Right ventricle myocardium inferior (tissue), 1 donor: ENCODE measurements at regions not wholly inside any gene's neighbourhood (a gene's known extent, or its start where the extent isn't known, plus 50 kb on each side); places are given as distances from the start of the nearest gene placed in this dataset.

Experiments
- ATAC-seq: fragments of 200-7000 bp; cut with Tn5 transposase; one replicate; pipeline ENCODE4 v1.9.1; 2020; ENCODE audit warnings: mild to moderate bottlenecking, moderate library complexity
- DNase-seq: peaks from one replicate; pipeline ENCODE4 v3.0.0; 2021; ENCODE audit errors: missing footprints
- intact Hi-C: fragments of 100-400 bp; cut with DNase I; formaldehyde crosslinking; loops from one replicate; pipeline ENCODE4 v1.11.0; 2022
- donor health status: DM: no; HTN: yes; CAD: no; lungs with severe emphysema.

GRCh38 chr6:147621263-147621662 is 112.8 kb downstream of the SAMD5 start:
- peak; percentile 16 for ATAC-seq
- intact Hi-C loops = no loop called here
- no peak for DNase-seq

GRCh38 chr6:147621961-147622360 is 113.5 kb downstream of the SAMD5 start:
- DNase-seq (no peak), ATAC-seq (no peak)
- intact Hi-C loops = no loop called here

- DNase-seq (no peak), ATAC-seq (no peak)
- intact Hi-C loops = no loop called here
Measured at GRCh38 chr6:147624946-147625515, 116.5 kb downstream of the SAMD5 start.

- intact Hi-C loops = no loop called here
- ATAC-seq (no peak), DNase-seq (no peak)
Measured at GRCh38 chr6:147625946-147626345, 117.5 kb downstream of the SAMD5 start.

GRCh38 chr6:147627411-147627810 is 118.9 kb downstream of the SAMD5 start:
- no peak for DNase-seq
- intact Hi-C loops = no loop called here
- ATAC-seq = no peak

- DNase-seq (no peak), ATAC-seq (no peak)
- intact Hi-C loops = no loop called here
Measured at GRCh38 chr6:147633191-147633590, 124.7 kb downstream of the SAMD5 start.

GRCh38 chr6:147637620-147638195 is 129.2 kb downstream of the SAMD5 start:
- intact Hi-C loops = no loop called here
- DNase-seq (no peak), ATAC-seq (no peak)

GRCh38 chr6:147639279-147639678 is 130.8 kb downstream of the SAMD5 start:
- ATAC-seq (no peak), DNase-seq (no peak)
- intact Hi-C loops = no loop called here

- DNase-seq = no peak
- no peak for ATAC-seq
- intact Hi-C loops = no loop called here
Measured at GRCh38 chr6:147640606-147641005, 132.1 kb downstream of the SAMD5 start.

GRCh38 chr6:147641511-147641910 is 133.0 kb downstream of the SAMD5 start:
- ATAC-seq = no peak
- intact Hi-C loops = no loop called here

GRCh38 chr6:147642458-147642857 is 134.0 kb downstream of the SAMD5 start:
- no peak for DNase-seq
- no peak for ATAC-seq
- intact Hi-C loops = no loop called here

More at GRCh38 chr6:147641511-147641910, 133.0 kb downstream of the SAMD5 start:
- DNase-seq = no peak

- DNase-seq (no peak), ATAC-seq (no peak)
- intact Hi-C loops = no loop called here
Measured at GRCh38 chr6:147643341-147644200, 135.1 kb downstream of the SAMD5 start.

GRCh38 chr6:147648916-147649315 is 140.4 kb downstream of the SAMD5 start:
- DNase-seq = no peak
- intact Hi-C loops = no loop called here
- ATAC-seq = no peak

- intact Hi-C loops = loop anchor here (1.0 to 5.0 kb wide), 2 partner anchors 143 to 516 kb away; partner anchors contain the start of gene SAMD5
- ATAC-seq = peak; percentile 92
- no peak for DNase-seq
Measured at GRCh38 chr6:147651249-147652063, 143.0 kb downstream of the SAMD5 start.

- intact Hi-C loops = loop anchor here (5.0 kb wide), 1 partner anchor 514 kb away; no protein-coding TSS in a partner anchor
- no peak for DNase-seq
- ATAC-seq = no peak
Measured at GRCh38 chr6:147653631-147654030, 145.1 kb downstream of the SAMD5 start.

GRCh38 chr6:147654103-147654845 is 145.8 kb downstream of the SAMD5 start:
- no peak for ATAC-seq
- intact Hi-C loops = loop anchor here (5.0 kb wide), 1 partner anchor 513 kb away; no protein-coding TSS in a partner anchor

GRCh38 chr6:147660334-147661311 is 152.1 kb downstream of the SAMD5 start:
- DNase-seq = no peak
- intact Hi-C loops = no loop called here
- no peak for ATAC-seq

More at GRCh38 chr6:147654103-147654845, 145.8 kb downstream of the SAMD5 start:
- DNase-seq = no peak
